ENCODE measurements at regions not wholly inside any gene's neighbourhood (a gene's known extent, or its start where the extent isn't known, plus 50 kb on each side); places are given as distances from the start of the nearest gene placed in this dataset.

- TF ChIP-seq WT1 (tag by site-specific recombination; IDR thresholded peaks at IDR 0.05) (no peak), ZNF423 (tag by site-specific recombination; IDR thresholded peaks at IDR 0.05) (no peak), ZFP37 (tag by site-specific recombination; IDR thresholded peaks at IDR 0.05) (no peak), ZBTB26 (tag by site-specific recombination; optimal IDR thresholded peaks at IDR 0.05) (no peak), CTCF (tag by site-specific recombination; IDR thresholded peaks at IDR 0.05) (no peak), YY1 (tag by site-specific recombination; IDR thresholded peaks at IDR 0.05) (no peak), GLIS2 (tag by site-specific recombination; IDR thresholded peaks at IDR 0.05) (no peak), PBX3 (CRISPR knock-in tag; IDR thresholded peaks at IDR 0.05) (no peak), ZNF548 (tag by site-specific recombination; IDR thresholded peaks at IDR 0.05) (no peak), ZBTB7A (tag by site-specific recombination; IDR thresholded peaks at IDR 0.05; ENCODE audit: low read depth) (no peak), ZNF350 (tag by site-specific recombination; IDR thresholded peaks at IDR 0.05) (no peak)
- TF ChIP-seq, protein P1, sequence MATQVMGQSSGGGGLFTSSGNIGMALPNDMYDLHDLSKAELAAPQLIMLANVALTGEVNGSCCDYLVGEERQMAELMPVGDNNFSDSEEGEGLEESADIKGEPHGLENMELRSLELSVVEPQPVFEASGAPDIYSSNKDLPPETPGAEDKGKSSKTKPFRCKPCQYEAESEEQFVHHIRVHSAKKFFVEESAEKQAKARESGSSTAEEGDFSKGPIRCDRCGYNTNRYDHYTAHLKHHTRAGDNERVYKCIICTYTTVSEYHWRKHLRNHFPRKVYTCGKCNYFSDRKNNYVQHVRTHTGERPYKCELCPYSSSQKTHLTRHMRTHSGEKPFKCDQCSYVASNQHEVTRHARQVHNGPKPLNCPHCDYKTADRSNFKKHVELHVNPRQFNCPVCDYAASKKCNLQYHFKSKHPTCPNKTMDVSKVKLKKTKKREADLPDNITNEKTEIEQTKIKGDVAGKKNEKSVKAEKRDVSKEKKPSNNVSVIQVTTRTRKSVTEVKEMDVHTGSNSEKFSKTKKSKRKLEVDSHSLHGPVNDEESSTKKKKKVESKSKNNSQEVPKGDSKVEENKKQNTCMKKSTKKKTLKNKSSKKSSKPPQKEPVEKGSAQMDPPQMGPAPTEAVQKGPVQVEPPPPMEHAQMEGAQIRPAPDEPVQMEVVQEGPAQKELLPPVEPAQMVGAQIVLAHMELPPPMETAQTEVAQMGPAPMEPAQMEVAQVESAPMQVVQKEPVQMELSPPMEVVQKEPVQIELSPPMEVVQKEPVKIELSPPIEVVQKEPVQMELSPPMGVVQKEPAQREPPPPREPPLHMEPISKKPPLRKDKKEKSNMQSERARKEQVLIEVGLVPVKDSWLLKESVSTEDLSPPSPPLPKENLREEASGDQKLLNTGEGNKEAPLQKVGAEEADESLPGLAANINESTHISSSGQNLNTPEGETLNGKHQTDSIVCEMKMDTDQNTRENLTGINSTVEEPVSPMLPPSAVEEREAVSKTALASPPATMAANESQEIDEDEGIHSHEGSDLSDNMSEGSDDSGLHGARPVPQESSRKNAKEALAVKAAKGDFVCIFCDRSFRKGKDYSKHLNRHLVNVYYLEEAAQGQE (tag by site-specific recombination; IDR thresholded peaks at IDR 0.05): no peak
- TF ChIP-seq, protein P2, sequence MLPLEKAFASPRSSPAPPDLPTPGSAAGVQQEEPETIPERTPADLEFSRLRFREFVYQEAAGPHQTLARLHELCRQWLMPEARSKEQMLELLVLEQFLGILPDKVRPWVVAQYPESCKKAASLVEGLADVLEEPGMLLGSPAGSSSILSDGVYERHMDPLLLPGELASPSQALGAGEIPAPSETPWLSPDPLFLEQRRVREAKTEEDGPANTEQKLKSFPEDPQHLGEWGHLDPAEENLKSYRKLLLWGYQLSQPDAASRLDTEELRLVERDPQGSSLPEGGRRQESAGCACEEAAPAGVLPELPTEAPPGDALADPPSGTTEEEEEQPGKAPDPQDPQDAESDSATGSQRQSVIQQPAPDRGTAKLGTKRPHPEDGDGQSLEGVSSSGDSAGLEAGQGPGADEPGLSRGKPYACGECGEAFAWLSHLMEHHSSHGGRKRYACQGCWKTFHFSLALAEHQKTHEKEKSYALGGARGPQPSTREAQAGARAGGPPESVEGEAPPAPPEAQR (tag by site-specific recombination; IDR thresholded peaks at IDR 0.05): no peak
Measured at GRCh38 chr2:193783681-193784080, 1588.9 kb upstream of the TMEFF2 start.
